GM21526 (cell line): ENCODE measurements at regions not wholly inside any gene's neighbourhood (a gene's known extent, or its start where the extent isn't known, plus 50 kb on each side); places are given as distances from the start of the nearest gene placed in this dataset.

Source experiments
- ATAC-seq: cut with Tn5 transposase; IDR thresholded peaks from one replicate; pipeline ENCODE4 v1.9.1; 2021; ENCODE audit warnings: moderate library complexity; ENCODE audit not compliant: unreplicated experiment, low FRiP score

GRCh38 chr5:5719292-5719691 is 296.8 kb downstream of the ICE1 start:
- no peak for ATAC-seq

GRCh38 chr5:5716665-5717064 is 294.2 kb downstream of the ICE1 start:
- ATAC-seq = no peak

- ATAC-seq = no peak
Measured at GRCh38 chr5:5711592-5711991, 289.1 kb downstream of the ICE1 start.

GRCh38 chr5:5711112-5711511 is 288.6 kb downstream of the ICE1 start:
- no peak for ATAC-seq

- ATAC-seq = no peak
Measured at GRCh38 chr5:5710471-5710870, 288.0 kb downstream of the ICE1 start.

GRCh38 chr5:5708367-5708919 is 286.0 kb downstream of the ICE1 start:
- ATAC-seq = no peak

- no peak for ATAC-seq
Measured at GRCh38 chr5:5705010-5705409, 282.5 kb downstream of the ICE1 start.

- no peak for ATAC-seq
Measured at GRCh38 chr5:5704352-5704751, 281.9 kb downstream of the ICE1 start.

GRCh38 chr5:5702934-5703333 is 280.5 kb downstream of the ICE1 start:
- no peak for ATAC-seq

GRCh38 chr5:5700549-5700948 is 278.1 kb downstream of the ICE1 start:
- no peak for ATAC-seq

- no peak for ATAC-seq
Measured at GRCh38 chr5:5699062-5699461, 276.6 kb downstream of the ICE1 start.

- ATAC-seq = no peak
Measured at GRCh38 chr5:5695266-5695665, 272.8 kb downstream of the ICE1 start.

GRCh38 chr5:5688925-5689310 is 266.4 kb downstream of the ICE1 start:
- no peak for ATAC-seq

- no peak for ATAC-seq
Measured at GRCh38 chr5:5688194-5688924, 265.9 kb downstream of the ICE1 start.

GRCh38 chr5:5687113-5687512 is 264.6 kb downstream of the ICE1 start:
- ATAC-seq = no peak

GRCh38 chr5:5686356-5686755 is 263.9 kb downstream of the ICE1 start:
- no peak for ATAC-seq

GRCh38 chr5:5685737-5686136 is 263.3 kb downstream of the ICE1 start:
- no peak for ATAC-seq

GRCh38 chr5:5683174-5683573 is 260.7 kb downstream of the ICE1 start:
- ATAC-seq = no peak

GRCh38 chr5:5678909-5679308 is 256.4 kb downstream of the ICE1 start:
- no peak for ATAC-seq

GRCh38 chr5:5677738-5678137 is 255.3 kb downstream of the ICE1 start:
- no peak for ATAC-seq

- no peak for ATAC-seq
Measured at GRCh38 chr5:5676218-5676617, 253.7 kb downstream of the ICE1 start.

- no peak for ATAC-seq
Measured at GRCh38 chr5:5675511-5675910, 253.0 kb downstream of the ICE1 start.

GRCh38 chr5:5671823-5672222 is 249.3 kb downstream of the ICE1 start:
- no peak for ATAC-seq
